LNCaP clone FGC (cell line): ENCODE measurements at regions not wholly inside any gene's neighbourhood (a gene's known extent, or its start where the extent isn't known, plus 50 kb on each side); places are given as distances from the start of the nearest gene placed in this dataset.

Experiments
- DNase-seq: peaks from one replicate; pipeline ENCODE4 v3.0.0-alpha.2; 2011; ENCODE audit warnings: low read depth
- H3K4me3 ChIP-seq: 2 replicates; pipeline ENCODE4 v1.5.1; 2011; ENCODE audit warnings: mild to moderate bottlenecking, low read depth, low read length, control low read depth
- CTCF ChIP-seq: IDR thresholded peaks from 2 replicates; pipeline ENCODE4 v1.5.1; 2012; ENCODE audit warnings: mild to moderate bottlenecking; ENCODE audit not compliant: control insufficient read depth, insufficient read depth; ENCODE audit errors: extremely low read depth

GRCh38 chr5:61262080-61262479, 70.0 kb upstream of the ZSWIM6 start:
- no peak for TF ChIP-seq CTCF

DNA sequence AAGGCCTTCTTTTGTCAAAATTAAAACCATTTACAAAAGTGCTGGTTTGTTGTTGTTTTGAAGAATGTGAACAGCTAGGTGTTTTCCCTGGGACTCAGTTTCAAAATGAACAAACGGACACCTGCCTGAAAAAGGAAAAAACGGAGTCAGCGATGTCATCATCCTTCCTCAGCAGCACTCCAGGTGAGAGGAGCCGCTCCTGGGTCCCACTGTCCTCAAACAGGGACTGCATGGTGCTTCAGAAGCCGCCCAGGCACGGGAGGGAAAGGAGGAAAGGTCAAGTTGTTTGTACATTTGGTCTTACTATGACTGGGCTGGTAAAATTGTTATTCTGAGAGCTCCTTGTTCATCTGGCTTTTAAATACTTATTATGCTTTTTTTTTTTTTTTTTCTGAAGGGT, 69.0 kb upstream of the ZSWIM6 start:
- DNase-seq: no peak
- H3K4me3 ChIP-seq: no peak overlapping the region
- no peak for TF ChIP-seq CTCF

More at GRCh38 chr5:61262080-61262479, 70.0 kb upstream of the ZSWIM6 start:
- no peak for DNase-seq
- H3K4me3 ChIP-seq: no peak overlapping the region

- no peak overlapping the region for H3K4me3 ChIP-seq
- TF ChIP-seq CTCF: no peak
- no peak for DNase-seq
Observed at GRCh38 chr5:61263561-61264272, 68.3 kb upstream of the ZSWIM6 start.

DNA sequence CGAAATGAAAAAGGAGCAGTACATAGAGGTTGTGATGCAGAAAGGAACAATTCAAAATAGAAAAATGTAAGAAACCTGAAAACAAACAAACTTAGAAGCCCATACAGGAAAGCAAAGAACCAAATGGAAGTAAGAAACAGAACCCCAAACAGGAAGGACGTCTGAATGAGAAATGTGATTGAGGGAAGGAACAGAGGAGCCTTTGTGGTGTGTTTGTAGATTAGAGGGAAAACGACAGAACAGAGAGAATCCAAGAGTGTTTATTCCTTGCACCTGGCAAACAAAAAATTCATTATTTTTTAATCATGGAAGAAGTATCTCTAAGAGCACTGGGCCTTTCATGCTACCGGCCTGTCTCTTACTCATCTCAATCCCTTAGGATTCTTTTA, 67.8 kb upstream of the ZSWIM6 start:
- no peak for DNase-seq
- TF ChIP-seq CTCF: no peak
- H3K4me3 ChIP-seq: no peak overlapping the region

DNA sequence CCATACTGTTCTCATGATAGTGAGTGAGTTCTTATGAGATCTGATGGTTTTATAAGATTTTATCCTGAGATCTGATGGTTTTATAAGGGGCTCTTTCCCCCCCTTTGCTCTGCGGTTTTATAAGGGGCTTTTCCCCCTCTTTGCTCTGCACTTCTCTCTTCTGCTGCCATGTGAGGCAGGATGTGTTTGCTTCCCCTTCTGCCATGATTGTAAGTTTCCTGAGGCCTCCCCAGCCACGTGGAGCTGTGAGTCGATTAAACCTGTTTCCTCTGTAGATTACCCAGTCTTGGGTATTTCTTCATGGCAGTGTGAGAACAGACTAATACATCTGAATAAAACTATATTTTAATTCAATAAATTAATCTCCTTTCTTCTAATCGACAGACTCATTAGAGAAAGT, 64.9 kb upstream of the ZSWIM6 start:
- H3K4me3 ChIP-seq: no peak overlapping the region
- no peak for TF ChIP-seq CTCF

DNA sequence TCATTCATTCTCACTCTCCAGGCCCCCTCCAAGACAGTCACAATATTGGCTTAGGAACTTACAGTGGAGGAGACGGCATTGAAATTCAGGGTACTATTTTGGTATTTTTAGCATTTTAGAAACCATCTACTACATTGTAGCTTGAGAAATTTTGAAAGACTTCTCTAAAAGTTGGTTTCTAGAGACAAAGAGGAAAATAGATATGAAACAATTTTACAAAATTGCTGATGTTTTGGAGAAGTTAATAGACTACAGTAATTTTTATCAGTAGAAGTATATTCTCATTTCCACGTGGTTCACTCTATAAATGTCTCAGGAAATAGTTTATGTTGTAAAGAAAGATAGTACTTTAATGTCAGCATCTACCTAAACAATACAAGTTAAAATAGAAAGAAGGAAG, 63.2 kb upstream of the ZSWIM6 start:
- H3K4me3 ChIP-seq: no peak overlapping the region
- no peak for TF ChIP-seq CTCF
- no peak for DNase-seq

More for the DNA sequence above, 64.9 kb upstream of the ZSWIM6 start:
- no peak for DNase-seq

DNA sequence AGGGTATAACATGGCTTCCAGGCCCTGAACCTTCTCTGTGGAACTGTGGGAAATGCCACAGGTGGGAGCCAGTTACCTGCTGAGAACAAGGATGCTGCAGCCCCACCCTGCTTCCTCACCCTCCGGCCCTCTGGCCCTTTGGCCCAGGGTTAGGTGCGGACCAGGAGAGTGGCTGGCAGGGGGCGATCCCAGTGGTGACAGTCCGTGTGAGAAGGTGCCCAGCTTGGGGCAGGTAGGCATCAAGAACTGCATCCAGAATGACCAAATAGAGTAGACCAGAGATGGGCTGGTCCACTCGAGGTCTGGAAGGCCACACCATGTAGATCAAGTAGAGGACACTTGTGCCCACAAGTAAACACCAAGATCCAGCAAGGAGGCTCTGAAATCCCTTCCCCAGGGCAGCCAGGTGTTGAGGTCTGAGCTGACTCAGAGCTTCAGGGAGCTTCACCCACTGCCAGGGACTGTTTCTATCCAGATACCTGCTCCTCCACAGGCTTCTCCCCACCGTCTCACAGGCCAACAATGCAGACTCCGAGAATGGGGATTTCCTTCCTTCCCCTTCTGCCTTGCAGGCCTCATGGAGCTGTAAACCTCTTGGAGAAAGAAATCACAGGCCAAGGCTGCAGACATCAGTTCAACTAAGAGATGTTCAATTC, 61.4 kb upstream of the ZSWIM6 start:
- no peak for DNase-seq
- no peak for TF ChIP-seq CTCF
- no peak overlapping the region for H3K4me3 ChIP-seq
